ENCODE measurements at regions not wholly inside any gene's neighbourhood (a gene's known extent, or its start where the extent isn't known, plus 50 kb on each side); places are given as distances from the start of the nearest gene placed in this dataset.

DNA sequence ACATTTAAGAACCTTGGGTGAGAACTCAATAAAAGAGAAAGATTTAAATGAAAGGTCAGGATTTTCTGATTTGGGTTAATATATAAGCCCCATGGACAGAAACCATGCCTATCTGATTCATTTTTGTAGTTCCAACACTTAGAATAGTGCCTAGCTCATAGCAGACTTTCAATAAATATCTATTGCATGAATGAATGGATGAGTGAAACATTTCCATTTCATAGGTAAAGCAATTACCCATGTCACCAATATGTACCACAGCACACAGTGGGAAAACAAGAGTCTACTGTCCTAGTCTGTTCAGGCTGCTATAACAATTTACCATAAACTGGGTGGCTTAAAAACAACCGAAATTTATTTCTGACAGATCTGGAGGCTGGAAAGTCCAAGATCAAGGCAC lies 63.9 kb upstream of the PTPN13 start:
- DNase-seq = no peak

GRCh38 chr4:86531440-86531839 lies 62.7 kb upstream of the PTPN13 start:
- no peak for DNase-seq

- DNase-seq = no peak
Measured at GRCh38 chr4:86532851-86533250, 61.3 kb upstream of the PTPN13 start.

DNA sequence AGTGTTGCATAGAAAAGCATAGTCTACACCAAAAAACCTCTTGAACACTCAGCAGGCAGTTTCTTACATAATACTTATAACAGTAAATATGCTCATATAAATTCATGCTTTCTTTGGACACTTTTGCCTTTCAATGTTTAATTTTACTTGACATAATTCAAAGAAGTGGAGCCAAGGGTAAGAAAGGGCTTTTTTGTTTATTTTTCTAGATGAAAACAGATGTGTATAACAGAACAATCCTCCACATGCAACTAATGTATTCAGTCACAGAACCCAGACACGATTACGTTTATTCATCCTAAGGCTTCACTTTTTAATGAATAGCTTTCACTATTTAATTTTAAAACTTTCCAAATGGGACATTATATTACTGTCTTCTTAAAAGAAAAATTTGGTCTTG lies 58.0 kb upstream of the PTPN13 start:
- DNase-seq = no peak

GRCh38 chr4:86542319-86543027 lies 51.6 kb upstream of the PTPN13 start:
- no peak for DNase-seq

GRCh38 chr4:86543080-86543479 lies 51.0 kb upstream of the PTPN13 start:
- DNase-seq = no peak

DNA sequence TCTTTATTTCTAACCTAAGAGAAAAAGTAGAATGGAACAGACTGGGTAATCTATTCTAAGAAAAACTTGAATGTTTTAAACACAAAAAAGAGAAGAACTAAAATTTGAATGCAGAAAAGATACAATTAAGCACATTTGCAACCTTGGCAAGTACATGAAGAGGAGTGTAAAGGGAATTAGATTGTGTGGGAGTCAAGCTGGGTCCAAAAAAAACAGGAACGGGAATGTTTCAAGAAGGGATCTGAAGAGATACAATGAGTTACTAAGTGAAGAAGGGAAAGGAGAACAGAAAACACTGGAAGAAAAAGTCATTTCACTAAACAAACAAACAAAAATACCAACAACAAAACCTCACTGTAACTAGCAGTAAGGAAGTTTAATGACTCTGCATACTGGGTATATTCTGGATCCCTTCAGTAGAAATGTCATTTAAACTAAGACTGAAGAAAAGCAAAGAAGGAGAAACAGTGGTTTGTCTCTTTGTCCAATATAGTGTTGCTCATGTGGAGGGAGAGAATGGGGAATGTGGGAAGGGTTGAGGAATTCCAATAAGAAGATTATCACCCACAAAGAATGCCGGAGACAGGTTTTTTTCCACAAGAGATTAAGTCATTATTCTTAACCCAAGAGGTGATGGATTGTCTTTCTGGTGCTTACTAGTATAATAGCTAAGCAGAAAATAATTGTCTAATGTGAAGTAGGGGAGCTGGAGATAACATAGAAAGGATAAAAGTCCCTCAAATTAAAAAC lies 50.4 kb upstream of the PTPN13 start:
- DNase-seq = peak; percentile 45

DNA sequence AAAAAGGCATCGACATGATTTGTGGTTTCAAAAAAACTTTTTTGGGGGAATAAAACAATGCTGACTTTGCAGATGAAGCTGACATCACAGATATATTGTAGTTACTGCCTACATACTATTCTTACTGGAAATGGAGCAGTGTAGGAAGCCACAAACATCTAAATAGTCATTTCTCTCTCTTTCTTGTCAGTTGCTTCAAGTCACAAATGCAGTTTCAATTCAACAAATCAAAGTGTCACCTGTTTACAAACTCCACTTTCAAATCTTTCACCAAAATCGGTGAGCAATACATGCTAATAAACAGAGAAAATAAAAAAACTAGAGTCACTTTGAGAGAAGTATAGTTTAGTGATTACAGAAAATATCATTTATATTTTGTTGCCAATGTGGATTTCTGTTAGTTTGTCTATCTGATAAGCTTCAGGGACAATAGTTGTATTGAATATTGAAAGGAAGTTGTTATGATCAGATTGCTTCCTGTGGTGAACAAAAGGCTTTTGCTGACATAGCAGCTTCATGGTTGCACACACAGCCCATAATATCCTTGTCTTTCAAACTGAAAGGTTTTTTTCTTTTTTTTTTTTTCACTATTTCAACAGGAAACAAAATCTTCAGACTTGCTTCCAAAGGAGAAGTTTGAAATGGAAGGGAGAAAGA lies 49.7 kb upstream of the PTPN13 start:
- no peak for DNase-seq
